ENCODE measurements at regions not wholly inside any gene's neighbourhood (a gene's known extent, or its start where the extent isn't known, plus 50 kb on each side); places are given as distances from the start of the nearest gene placed in this dataset.
"Not testable (repeated sequence)": the region's sequence is repeated elsewhere in the genome, so short reads cannot be mapped to it uniquely, and the experiment has no call there.

- DNase-seq = no peak
Observed at GRCh38 chr4:123603165-123603564, 206.6 kb downstream of the SPRY1 start.

GRCh38 chr4:123605797-123606196 lies 209.2 kb downstream of the SPRY1 start:
- not testable (repeated sequence) for DNase-seq

- DNase-seq = no peak
Observed at GRCh38 chr4:123606336-123606735, 209.7 kb downstream of the SPRY1 start.

GRCh38 chr4:123606946-123607542 lies 210.4 kb downstream of the SPRY1 start:
- no peak for DNase-seq

- DNase-seq = no peak
Observed at GRCh38 chr4:123609829-123610228, 213.2 kb downstream of the SPRY1 start.

- no peak for DNase-seq
Observed at GRCh38 chr4:123613586-123614344, 217.2 kb downstream of the SPRY1 start.

- DNase-seq = no peak
Observed at GRCh38 chr4:123615901-123616300, 219.3 kb downstream of the SPRY1 start.

GRCh38 chr4:123616951-123617461 lies 220.4 kb downstream of the SPRY1 start:
- DNase-seq = no peak

GRCh38 chr4:123617791-123618190 lies 221.2 kb downstream of the SPRY1 start:
- no peak for DNase-seq

- DNase-seq = no peak
Observed at GRCh38 chr4:123618606-123619005, 222.0 kb downstream of the SPRY1 start.

- no peak for DNase-seq
Observed at GRCh38 chr4:123619326-123619725, 222.7 kb downstream of the SPRY1 start.

GRCh38 chr4:123619895-123620294 lies 223.3 kb downstream of the SPRY1 start:
- DNase-seq = no peak

GRCh38 chr4:123621072-123621705 lies 224.6 kb downstream of the SPRY1 start:
- no peak for DNase-seq

GRCh38 chr4:123622572-123622971 lies 226.0 kb downstream of the SPRY1 start:
- no peak for DNase-seq

GRCh38 chr4:123623611-123624010 lies 227.0 kb downstream of the SPRY1 start:
- DNase-seq = no peak

- no peak for DNase-seq
Observed at GRCh38 chr4:123624959-123625358, 228.4 kb downstream of the SPRY1 start.

GRCh38 chr4:123628288-123628687 lies 231.7 kb downstream of the SPRY1 start:
- no peak for DNase-seq

GRCh38 chr4:123631786-123632692 lies 235.4 kb downstream of the SPRY1 start:
- DNase-seq = no peak

GRCh38 chr4:123632693-123633030 lies 236.1 kb downstream of the SPRY1 start:
- no peak for DNase-seq

- no peak for DNase-seq
Observed at GRCh38 chr4:123638834-123639233, 242.2 kb downstream of the SPRY1 start.

- DNase-seq = no peak
Observed at GRCh38 chr4:123640271-123640670, 243.7 kb downstream of the SPRY1 start.

GRCh38 chr4:123640824-123641223 lies 244.2 kb downstream of the SPRY1 start:
- no peak for DNase-seq

- no peak for DNase-seq
Observed at GRCh38 chr4:123643691-123644090, 247.1 kb downstream of the SPRY1 start.
